ENCODE measurements at regions not wholly inside any gene's neighbourhood (a gene's known extent, or its start where the extent isn't known, plus 50 kb on each side); places are given as distances from the start of the nearest gene placed in this dataset.

GRCh38 chr13:111924678-111925075, 142.3 kb upstream of the SOX1 start:
- no peak for ATAC-seq
- Mint-ChIP-seq H3K4me3 (no peak overlapping the region), H3K9me3 (no peaks in the 10 kb centered on the region), H3K27me3 (peaks cover 4 to 7% of the 10 kb centered on the region in 2 donors), H3K36me3 (no peaks in the 10 kb centered on the region), H3K4me1 (ENCODE audit: low read depth in 2 of 2) (no peaks in the 10 kb centered on the region), H3K27ac (no peak overlapping the region)
- no peak for DNase-seq (ENCODE audit: low spot score)

- no peaks in the 10 kb centered on the region for H3K4me1 Mint-ChIP-seq (ENCODE audit: low read depth in 2 of 2)
- ATAC-seq (peak; percentile 10 to 50), DNase-seq (ENCODE audit: low spot score) (no peak)
Measured at GRCh38 chr13:111925146-111925875, 141.6 kb upstream of the SOX1 start.

GRCh38 chr13:111926501-111927180, 140.3 kb upstream of the SOX1 start:
- Mint-ChIP-seq H3K27ac (no peak overlapping the region), H3K27me3 (peaks cover 0 to under 1% of the 10 kb centered on the region in 2 donors), H3K36me3 (no peaks in the 10 kb centered on the region), H3K4me3 (no peak overlapping the region), H3K4me1 (ENCODE audit: low read depth in 2 of 2) (no peaks in the 10 kb centered on the region), H3K9me3 (no peaks in the 10 kb centered on the region)
- no peak for DNase-seq (ENCODE audit: low spot score)
- ATAC-seq = no peak

More at GRCh38 chr13:111925146-111925875, 141.6 kb upstream of the SOX1 start:
- H3K4me3 Mint-ChIP-seq = no peak overlapping the region
- H3K27ac Mint-ChIP-seq = no peak overlapping the region
- H3K36me3 Mint-ChIP-seq = no peaks in the 10 kb centered on the region
- no peaks in the 10 kb centered on the region for H3K9me3 Mint-ChIP-seq
- peaks cover 4 to 7% of the 10 kb centered on the region in 2 donors for H3K27me3 Mint-ChIP-seq

GRCh38 chr13:111927181-111927540, 139.8 kb upstream of the SOX1 start:
- ATAC-seq (no peak), DNase-seq (ENCODE audit: low spot score) (no peak)
- no peaks in the 10 kb centered on the region for H3K4me1 Mint-ChIP-seq (ENCODE audit: low read depth in 2 of 2)
- H3K27ac Mint-ChIP-seq = no peak overlapping the region
- H3K36me3 Mint-ChIP-seq = no peaks in the 10 kb centered on the region
- peaks cover 5% of the 10 kb centered on the region for H3K9me3 Mint-ChIP-seq
- no peak overlapping the region for H3K4me3 Mint-ChIP-seq
- peaks cover 4 to 5% of the 10 kb centered on the region in 2 donors for H3K27me3 Mint-ChIP-seq

- H3K9me3 Mint-ChIP-seq = peaks cover 9% of the 10 kb centered on the region
- H3K27me3 Mint-ChIP-seq = peaks cover 11 to 19% of the 10 kb centered on the region in 2 donors
- DNase-seq (ENCODE audit: low spot score) = no peak
- H3K36me3 Mint-ChIP-seq = no peaks in the 10 kb centered on the region
- ATAC-seq = peak; percentile 24 to 36
- H3K4me3 Mint-ChIP-seq = no peak overlapping the region
- H3K4me1 Mint-ChIP-seq (ENCODE audit: low read depth in 2 of 2) = no peaks in the 10 kb centered on the region
- H3K27ac Mint-ChIP-seq = no peak overlapping the region
Measured at GRCh38 chr13:111929036-111929616, 137.8 kb upstream of the SOX1 start.

GRCh38 chr13:111936267-111936925, 130.6 kb upstream of the SOX1 start:
- Mint-ChIP-seq H3K27ac (no peak overlapping the region), H3K27me3 (peaks cover 21 to 63% of the 10 kb centered on the region in 2 donors)
- no peak for ATAC-seq

GRCh38 chr13:111937777-111938311, 129.1 kb upstream of the SOX1 start:
- H3K9me3 Mint-ChIP-seq = peaks cover 2% of the 10 kb centered on the region
- ATAC-seq (no peak), DNase-seq (ENCODE audit: low spot score) (no peak)
- no peaks in the 10 kb centered on the region for H3K4me1 Mint-ChIP-seq (ENCODE audit: low read depth in 2 of 2)
- H3K27me3 Mint-ChIP-seq = peaks cover 16 to 53% of the 10 kb centered on the region in 2 donors
- H3K4me3 Mint-ChIP-seq = no peak overlapping the region
- no peak overlapping the region for H3K27ac Mint-ChIP-seq
- no peaks in the 10 kb centered on the region for H3K36me3 Mint-ChIP-seq

More at GRCh38 chr13:111936267-111936925, 130.6 kb upstream of the SOX1 start:
- Mint-ChIP-seq H3K9me3 (peaks cover 9% of the 10 kb centered on the region), H3K36me3 (no peaks in the 10 kb centered on the region), H3K4me3 (no peak overlapping the region), H3K4me1 (ENCODE audit: low read depth in 2 of 2) (no peaks in the 10 kb centered on the region)
- no peak for DNase-seq (ENCODE audit: low spot score)

- no peaks in the 10 kb centered on the region for H3K36me3 Mint-ChIP-seq
- peaks cover 11 to 44% of the 10 kb centered on the region in 2 donors for H3K27me3 Mint-ChIP-seq
- no peak for ATAC-seq
- H3K4me3 Mint-ChIP-seq = no peak overlapping the region
- no peaks in the 10 kb centered on the region for H3K9me3 Mint-ChIP-seq
- no peak overlapping the region for H3K27ac Mint-ChIP-seq
- DNase-seq (ENCODE audit: low spot score) = no peak
- no peaks in the 10 kb centered on the region for H3K4me1 Mint-ChIP-seq (ENCODE audit: low read depth in 2 of 2)
Measured at GRCh38 chr13:111938741-111939665, 127.9 kb upstream of the SOX1 start.

GRCh38 chr13:111939666-111940278, 127.2 kb upstream of the SOX1 start:
- DNase-seq (ENCODE audit: low spot score) (no peak), ATAC-seq (peak in 1 of 2 donors; percentile 41)
- Mint-ChIP-seq H3K27ac (no peak overlapping the region), H3K27me3 (peaks cover 11 to 37% of the 10 kb centered on the region in 2 donors), H3K4me3 (no peak overlapping the region), H3K36me3 (no peaks in the 10 kb centered on the region), H3K4me1 (ENCODE audit: low read depth in 2 of 2) (no peaks in the 10 kb centered on the region), H3K9me3 (no peaks in the 10 kb centered on the region)

GRCh38 chr13:111940892-111941291, 126.1 kb upstream of the SOX1 start:
- no peaks in the 10 kb centered on the region for H3K4me1 Mint-ChIP-seq (ENCODE audit: low read depth in 2 of 2)
- ATAC-seq (no peak), DNase-seq (ENCODE audit: low spot score) (no peak)
- H3K27ac Mint-ChIP-seq = no peak overlapping the region
- H3K27me3 Mint-ChIP-seq = peaks cover 11 to 27% of the 10 kb centered on the region in 2 donors
- H3K9me3 Mint-ChIP-seq = no peaks in the 10 kb centered on the region
- no peak overlapping the region for H3K4me3 Mint-ChIP-seq
- H3K36me3 Mint-ChIP-seq = no peaks in the 10 kb centered on the region

GRCh38 chr13:111941845-111942447, 125.0 kb upstream of the SOX1 start:
- Mint-ChIP-seq H3K27me3 (peaks cover 11 to 25% of the 10 kb centered on the region in 2 donors), H3K4me1 (ENCODE audit: low read depth in 2 of 2) (no peaks in the 10 kb centered on the region), H3K27ac (no peak overlapping the region)

GRCh38 chr13:111943229-111943795, 123.6 kb upstream of the SOX1 start:
- ATAC-seq (no peak), DNase-seq (ENCODE audit: low spot score) (no peak)
- no peaks in the 10 kb centered on the region for H3K36me3 Mint-ChIP-seq
- no peaks in the 10 kb centered on the region for H3K9me3 Mint-ChIP-seq
- peaks cover 5 to 14% of the 10 kb centered on the region in 2 donors for H3K27me3 Mint-ChIP-seq
- H3K27ac Mint-ChIP-seq = no peak overlapping the region
- no peak overlapping the region for H3K4me3 Mint-ChIP-seq
- H3K4me1 Mint-ChIP-seq (ENCODE audit: low read depth in 2 of 2) = no peaks in the 10 kb centered on the region

More at GRCh38 chr13:111941845-111942447, 125.0 kb upstream of the SOX1 start:
- Mint-ChIP-seq H3K4me3 (no peak overlapping the region), H3K36me3 (no peaks in the 10 kb centered on the region), H3K9me3 (no peaks in the 10 kb centered on the region)
- peak in 1 of 2 donors; percentile 26 for ATAC-seq
- DNase-seq (ENCODE audit: low spot score) = no peak
